Neural cell (in vitro differentiated cells): ENCODE measurements at regions not wholly inside any gene's neighbourhood (a gene's known extent, or its start where the extent isn't known, plus 50 kb on each side); places are given as distances from the start of the nearest gene placed in this dataset.

ENCODE experiments used
- H2AFZ ChIP-seq: fragments of 200-600, 300-800 bp; sonication (generic), shearing (Covaris generic); 2 replicates; pipeline ENCODE4 v1.6.0; 2014; ENCODE audit warnings: low read depth, mild to moderate bottlenecking, antibody characterized with exemption, low read length, moderate library complexity
- H3F3A ChIP-seq: fragments of 200-600 bp; shearing (Covaris generic); 2 replicates; pipeline ENCODE4 v1.6.1; 2016; ENCODE audit warnings: mild to moderate bottlenecking, moderate library complexity, mixed read lengths, antibody characterized with exemption, low read length; ENCODE audit not compliant: insufficient read depth, poor library complexity, severe bottlenecking
- H3K27ac ChIP-seq: fragments of 200-600, 300-800 bp; sonication (generic), shearing (Covaris generic); 2 replicates; pipeline ENCODE4 v1.5.1; 2014; ENCODE audit warnings: mild to moderate bottlenecking, low read length, moderate library complexity
- H3K27me3 ChIP-seq: fragments of 300-800, 200-600 bp; sonication (generic), shearing (Covaris generic); 2 replicates; pipeline ENCODE4 v1.6.0; 2014; ENCODE audit warnings: mild to moderate bottlenecking, low read depth, low read length, moderate library complexity; ENCODE audit not compliant: insufficient read depth
- H3K36me3 ChIP-seq: fragments of 300-800, 200-600 bp; sonication (generic), shearing (Covaris generic); 2 replicates; pipeline ENCODE4 v1.5.1; 2014; ENCODE audit warnings: mild to moderate bottlenecking, antibody characterized with exemption, low read length, moderate library complexity; ENCODE audit not compliant: insufficient read depth
- H3K4me2 ChIP-seq: fragments of 300-800, 200-600 bp; sonication (generic), shearing (Covaris generic); 2 replicates; pipeline ENCODE4 v1.6.0; 2014; ENCODE audit warnings: mild to moderate bottlenecking, low read length
- H3K4me3 ChIP-seq: fragments of 300-800, 200-600 bp; sonication (generic), shearing (Covaris generic); 2 replicates; pipeline ENCODE4 v1.5.1; 2014; ENCODE audit warnings: mild to moderate bottlenecking, low read length, moderate library complexity
- H3K79me2 ChIP-seq: fragments of 200-600 bp; shearing (Covaris generic); replicated peaks from 2 replicates; pipeline ENCODE4 v1.6.0; 2014; ENCODE audit warnings: mild to moderate bottlenecking, low read length, moderate library complexity; ENCODE audit not compliant: insufficient read depth
- H3K9ac ChIP-seq: fragments of 300-800, 200-600 bp; sonication (generic), shearing (Covaris generic); 2 replicates; pipeline ENCODE4 v1.6.1; 2016; ENCODE audit warnings: mild to moderate bottlenecking, low read length, mixed read lengths
- H3K9me2 ChIP-seq: fragments of 200-600 bp; shearing (Covaris generic); 2 replicates; pipeline ENCODE4 v1.6.1; 2016; ENCODE audit warnings: mild to moderate bottlenecking, low read length, mixed read lengths; ENCODE audit not compliant: insufficient read depth
- H3K9me3 ChIP-seq: fragments of 200-600, 300-800 bp; sonication (generic), shearing (Covaris generic); 2 replicates; pipeline ENCODE4 v1.6.1; 2016; ENCODE audit warnings: mild to moderate bottlenecking, mixed run types, low read length, moderate library complexity, mixed read lengths
- H4K20me1 ChIP-seq: fragments of 200-600 bp; shearing (Covaris generic); 2 replicates; pipeline ENCODE4 v1.6.1; 2016; ENCODE audit warnings: mild to moderate bottlenecking, mixed run types; ENCODE audit not compliant: insufficient read depth
- CTCF ChIP-seq: fragments of 450-650 bp; IDR thresholded peaks from 2 replicates; pipeline ENCODE4 v1.5.1; 2014; ENCODE audit warnings: antibody characterized with exemption, mild to moderate bottlenecking, moderate library complexity; ENCODE audit not compliant: poor library complexity, severe bottlenecking
- EP300 ChIP-seq: fragments of 450-650 bp; conservative IDR thresholded peaks from 2 replicates; pipeline ENCODE4 v1.6.1; 2014; ENCODE audit warnings: antibody characterized with exemption, mild to moderate bottlenecking, moderate library complexity; ENCODE audit not compliant: poor library complexity, severe bottlenecking
- EZH2 ChIP-seq: fragments of 200-600, 300-800 bp; shearing (Covaris generic), sonication (generic); IDR thresholded peaks from 2 replicates; pipeline ENCODE4 v1.6.1; 2014; ENCODE audit warnings: antibody characterized with exemption, low read length, borderline replicate concordance, mild to moderate bottlenecking; ENCODE audit not compliant: insufficient read depth, poor library complexity, severe bottlenecking
- MXI1 ChIP-seq: fragments of 450-650 bp; conservative IDR thresholded peaks from 2 replicates; pipeline ENCODE4 v1.6.1; 2014; ENCODE audit warnings: antibody characterized with exemption, mild to moderate bottlenecking; ENCODE audit not compliant: poor library complexity, severe bottlenecking
- POLR2AphosphoS5 ChIP-seq: IDR thresholded peaks from 2 replicates; pipeline ENCODE4 v1.6.1; 2012
- RAD21 ChIP-seq: fragments of 450-650 bp; conservative IDR thresholded peaks from 2 replicates; pipeline ENCODE4 v1.6.1; 2014; ENCODE audit warnings: antibody characterized with exemption, mild to moderate bottlenecking, moderate library complexity
- SMC3 ChIP-seq: fragments of 450-650 bp; conservative IDR thresholded peaks from 2 replicates; pipeline ENCODE4 v1.6.1; 2014; ENCODE audit warnings: antibody characterized with exemption, mild to moderate bottlenecking, moderate library complexity; ENCODE audit not compliant: poor library complexity
- TAF1 ChIP-seq: IDR thresholded peaks from 2 replicates; pipeline ENCODE4 v1.6.1; 2012; ENCODE audit warnings: low read depth
- TF ChIP-seq, protein P1 (sequence below): IDR thresholded peaks from 2 replicates; pipeline ENCODE4 v1.6.1; 2012; ENCODE audit warnings: borderline replicate concordance

- TF ChIP-seq MXI1 (no peak), EP300 (no peak), TAF1 (no peak), CTCF (no peak), EZH2 (no peak), SMC3 (no peak), POLR2AphosphoS5 (no peak), RAD21 (no peak)
- TF ChIP-seq, protein P1, sequence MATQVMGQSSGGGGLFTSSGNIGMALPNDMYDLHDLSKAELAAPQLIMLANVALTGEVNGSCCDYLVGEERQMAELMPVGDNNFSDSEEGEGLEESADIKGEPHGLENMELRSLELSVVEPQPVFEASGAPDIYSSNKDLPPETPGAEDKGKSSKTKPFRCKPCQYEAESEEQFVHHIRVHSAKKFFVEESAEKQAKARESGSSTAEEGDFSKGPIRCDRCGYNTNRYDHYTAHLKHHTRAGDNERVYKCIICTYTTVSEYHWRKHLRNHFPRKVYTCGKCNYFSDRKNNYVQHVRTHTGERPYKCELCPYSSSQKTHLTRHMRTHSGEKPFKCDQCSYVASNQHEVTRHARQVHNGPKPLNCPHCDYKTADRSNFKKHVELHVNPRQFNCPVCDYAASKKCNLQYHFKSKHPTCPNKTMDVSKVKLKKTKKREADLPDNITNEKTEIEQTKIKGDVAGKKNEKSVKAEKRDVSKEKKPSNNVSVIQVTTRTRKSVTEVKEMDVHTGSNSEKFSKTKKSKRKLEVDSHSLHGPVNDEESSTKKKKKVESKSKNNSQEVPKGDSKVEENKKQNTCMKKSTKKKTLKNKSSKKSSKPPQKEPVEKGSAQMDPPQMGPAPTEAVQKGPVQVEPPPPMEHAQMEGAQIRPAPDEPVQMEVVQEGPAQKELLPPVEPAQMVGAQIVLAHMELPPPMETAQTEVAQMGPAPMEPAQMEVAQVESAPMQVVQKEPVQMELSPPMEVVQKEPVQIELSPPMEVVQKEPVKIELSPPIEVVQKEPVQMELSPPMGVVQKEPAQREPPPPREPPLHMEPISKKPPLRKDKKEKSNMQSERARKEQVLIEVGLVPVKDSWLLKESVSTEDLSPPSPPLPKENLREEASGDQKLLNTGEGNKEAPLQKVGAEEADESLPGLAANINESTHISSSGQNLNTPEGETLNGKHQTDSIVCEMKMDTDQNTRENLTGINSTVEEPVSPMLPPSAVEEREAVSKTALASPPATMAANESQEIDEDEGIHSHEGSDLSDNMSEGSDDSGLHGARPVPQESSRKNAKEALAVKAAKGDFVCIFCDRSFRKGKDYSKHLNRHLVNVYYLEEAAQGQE, result no peak
- Histone ChIP-seq H3K9me2 (no peaks in the 10 kb centered on the region), H2AFZ (no peak overlapping the region), H3K4me3 (no peak overlapping the region), H3K36me3 (no peaks in the 10 kb centered on the region), H3K27me3 (no peaks in the 10 kb centered on the region), H4K20me1 (no peaks in the 10 kb centered on the region), H3F3A (no peaks in the 10 kb centered on the region), H3K9ac (no peak overlapping the region), H3K4me2 (no peak overlapping the region), H3K9me3 (no peaks in the 10 kb centered on the region), H3K27ac (no peak overlapping the region), H3K79me2 (no peaks in the 10 kb centered on the region)
These were observed 131.1 kb upstream of the FBXL7 start for GRCh38 chr5:15368835-15369234.

GRCh38 chr5:15367489-15367888, 132.5 kb upstream of the FBXL7 start:
- H3K27me3 ChIP-seq, result no peaks in the 10 kb centered on the region
- no peak overlapping the region for H3K9ac ChIP-seq
- H3K79me2 ChIP-seq, result no peaks in the 10 kb centered on the region
- no peaks in the 10 kb centered on the region for H4K20me1 ChIP-seq
- no peaks in the 10 kb centered on the region for H3K9me3 ChIP-seq
- H3K4me2 ChIP-seq, result no peak overlapping the region
- TF ChIP-seq POLR2AphosphoS5, result no peak
- TF ChIP-seq EZH2, result no peak
- TF ChIP-seq SMC3, result no peak
- no peak for TF ChIP-seq CTCF
- TF ChIP-seq RAD21, result no peak
- TF ChIP-seq, protein P1, result no peak
- no peak for TF ChIP-seq EP300
- TF ChIP-seq TAF1, result no peak
- TF ChIP-seq MXI1, result no peak
- H3K27ac ChIP-seq, result no peak overlapping the region
- no peaks in the 10 kb centered on the region for H3K9me2 ChIP-seq
- H3K4me3 ChIP-seq, result no peak overlapping the region
- no peaks in the 10 kb centered on the region for H3F3A ChIP-seq
- H3K36me3 ChIP-seq, result no peaks in the 10 kb centered on the region
- no peak overlapping the region for H2AFZ ChIP-seq
